H1 (cell line): ENCODE measurements at regions not wholly inside any gene's neighbourhood (a gene's known extent, or its start where the extent isn't known, plus 50 kb on each side); places are given as distances from the start of the nearest gene placed in this dataset.

Source experiments
- CTCF ChIA-PET: fragments of 300-600 bp; sonication (Branson Sonifier 250); formaldehyde crosslinking; loops from one replicate; lab custom pipeline; 2021; ENCODE audit not compliant: partially characterized antibody; lab: Charles Lee
- POLR2A ChIA-PET: fragments of 300-600 bp; sonication (Branson Sonifier 250); formaldehyde crosslinking; loops from one replicate; lab custom pipeline; 2021; ENCODE audit warnings: inconsistent platforms; ENCODE audit not compliant: partially characterized antibody; lab: Charles Lee
- DNase-seq, 2 experiments: peaks; one replicate each; pipeline versions ENCODE4 v3.0.0 to v3.0.0-alpha.2; 2010 to 2022; ENCODE audit warnings: low spot score in 2 of 2, low read depth in 1 of 2, mixed read lengths in 1 of 2
- FAIRE-seq: peaks from 2 replicates; lab custom pipeline; 2011; peaks lifted over from hg19 to GRCh38; lab: Jason Lieb, UNC
- H2AFZ ChIP-seq: 2 replicates; pipeline ENCODE4 v1.8.1; 2012; ENCODE audit warnings: low read length, inconsistent platforms
- H2AK5ac ChIP-seq: 2 replicates; pipeline ENCODE4 v1.6.1; 2013; ENCODE audit warnings: low read depth, low read length
- H2BK120ac ChIP-seq: replicated peaks from 2 replicates; pipeline ENCODE3; 2013; ENCODE audit warnings: low read depth, low read length, inconsistent platforms
- H2BK12ac ChIP-seq: 2 replicates; pipeline ENCODE4 v1.6.1; 2013; ENCODE audit warnings: low read depth, low read length
- H2BK15ac ChIP-seq: 2 replicates; pipeline ENCODE4 v1.6.1; 2013; ENCODE audit warnings: low read length
- H2BK20ac ChIP-seq: 2 replicates; pipeline ENCODE4 v1.6.1; 2013; ENCODE audit warnings: low read length
- H2BK5ac ChIP-seq: 2 replicates; pipeline ENCODE4 v1.6.1; 2013; ENCODE audit warnings: low read depth, low read length
- H3K14ac ChIP-seq: 2 replicates; pipeline ENCODE4 v1.6.1; 2013; ENCODE audit warnings: inconsistent platforms; ENCODE audit not compliant: insufficient read length
- H3K18ac ChIP-seq: 2 replicates; pipeline ENCODE4 v1.6.1; 2013; ENCODE audit warnings: low read length; ENCODE audit errors: extremely low read depth
- H3K23ac ChIP-seq: 2 replicates; pipeline ENCODE4 v1.6.1; 2013; ENCODE audit warnings: inconsistent platforms; ENCODE audit not compliant: insufficient read length
- H3K23me2 ChIP-seq: 2 replicates; pipeline ENCODE4 v1.6.1; 2013; ENCODE audit warnings: low read depth, low read length
- H3K27ac ChIP-seq: 2 replicates; pipeline ENCODE4 v1.6.1; 2011; ENCODE audit warnings: low read depth, low read length, inconsistent platforms
- H3K27me3 ChIP-seq, 4 experiments: replicated peaks in 1 of 4; 1 replicate in 1 of 4; 2 replicates in 3 of 4; pipeline versions ENCODE4 v1.6.1 to v1.8.1; 2011 to 2013; ENCODE audit warnings: low read length in 3 of 4, mild to moderate bottlenecking in 3 of 4, inconsistent platforms in 2 of 4, mixed read lengths in 2 of 4, moderate library complexity in 1 of 4; ENCODE audit not compliant: control insufficient read depth in 3 of 4, insufficient read depth in 3 of 4; ENCODE audit errors: extremely low read depth in 1 of 4
- H3K36me3 ChIP-seq, 4 experiments: 2 replicates each; pipeline versions ENCODE4 v1.6.1 to v1.8.1; 2011 to 2013; ENCODE audit warnings: mild to moderate bottlenecking in 4 of 4, low read length in 3 of 4, moderate library complexity in 2 of 4, control low read depth in 1 of 4, inconsistent platforms in 1 of 4; ENCODE audit not compliant: insufficient read depth in 4 of 4, control insufficient read depth in 2 of 4
- H3K4ac ChIP-seq: replicated peaks from 2 replicates; pipeline ENCODE3; 2013; ENCODE audit warnings: low read length, low read depth, mixed read lengths, inconsistent platforms; ENCODE audit not compliant: insufficient read length
- H3K4me1 ChIP-seq, 4 experiments: replicated peaks in 1 of 4; 1 replicate in 1 of 4; 2 replicates in 3 of 4; pipeline versions ENCODE4 v1.6.1 to v1.8.1; 2011 to 2013; ENCODE audit warnings: low read length in 3 of 4, inconsistent platforms in 2 of 4, mixed read lengths in 1 of 4; ENCODE audit not compliant: insufficient read depth in 4 of 4, control insufficient read depth in 3 of 4
- H3K4me2 ChIP-seq, 2 experiments: 2 replicates each; pipeline versions ENCODE4 v1.6.1 to v1.8.1; 2011 to 2013; ENCODE audit warnings: low read depth in 2 of 2, low read length in 2 of 2, control low read depth in 1 of 2, inconsistent platforms in 1 of 2, mild to moderate bottlenecking in 1 of 2; ENCODE audit not compliant: insufficient read depth in 1 of 2
- H3K4me3 ChIP-seq, 4 experiments: fragments of 200-600, 300-600 bp in 1 of 4; sonication (generic), shearing (Covaris generic), sonication (Bioruptor Twin) in 1 of 4; 2 replicates each; pipeline versions ENCODE4 v1.5.1 to v1.8.1; 2011 to 2016; ENCODE audit warnings: low read length in 4 of 4, low read depth in 3 of 4, control low read depth in 2 of 4, inconsistent platforms in 2 of 4, mild to moderate bottlenecking in 2 of 4, mixed read lengths in 1 of 4, moderate library complexity in 1 of 4; ENCODE audit not compliant: insufficient read depth in 2 of 4; ENCODE audit errors: extremely low read depth in 1 of 4
- H3K56ac ChIP-seq: replicated peaks from 2 replicates; pipeline ENCODE3; 2013; ENCODE audit warnings: low read depth, mild to moderate bottlenecking, mixed read lengths, low read length, inconsistent platforms; ENCODE audit not compliant: insufficient read length
- H3K79me1 ChIP-seq: 2 replicates; pipeline ENCODE4 v1.6.1; 2013; ENCODE audit warnings: low read depth, low read length, control low read depth
- H3K79me2 ChIP-seq, 2 experiments: 2 replicates each; pipeline versions ENCODE4 v1.6.1 to v1.8.1; 2012 to 2013; ENCODE audit warnings: low read length in 2 of 2, mild to moderate bottlenecking in 2 of 2, inconsistent platforms in 1 of 2; ENCODE audit not compliant: insufficient read depth in 2 of 2, control insufficient read depth in 1 of 2
- H3K9ac ChIP-seq, 4 experiments: replicated peaks in 1 of 4; 1 replicate in 1 of 4; 2 replicates in 3 of 4; pipeline versions ENCODE4 v1.6.1 to v1.8.1; 2011 to 2013; ENCODE audit warnings: low read depth in 3 of 4, low read length in 3 of 4, control low read depth in 2 of 4, mild to moderate bottlenecking in 2 of 4, moderate library complexity in 2 of 4, inconsistent platforms in 1 of 4; ENCODE audit errors: extremely low read depth in 1 of 4
- H3K9me3 ChIP-seq, 2 experiments: 2 replicates each; pipeline versions ENCODE4 v1.6.1 to v1.8.1; 2012 to 2013; ENCODE audit warnings: mild to moderate bottlenecking in 2 of 2, moderate library complexity in 2 of 2, control low read depth in 1 of 2, inconsistent platforms in 1 of 2, low read depth in 1 of 2, low read length in 1 of 2, mixed read lengths in 1 of 2; ENCODE audit not compliant: insufficient read depth in 2 of 2
- H4K20me1 ChIP-seq, 2 experiments: replicated peaks in 1 of 2; 2 replicates each; pipeline versions ENCODE3 to v1.8.1; 2011 to 2013; ENCODE audit warnings: inconsistent platforms in 2 of 2, low read length in 2 of 2, mild to moderate bottlenecking in 1 of 2; ENCODE audit not compliant: insufficient read depth in 2 of 2, control insufficient read depth in 1 of 2
- H4K5ac ChIP-seq: 2 replicates; pipeline ENCODE4 v1.6.1; 2013; ENCODE audit warnings: low read length, low read depth, mixed read lengths, inconsistent platforms; ENCODE audit not compliant: insufficient read length
- H4K8ac ChIP-seq: 2 replicates; pipeline ENCODE4 v1.8.0; 2013; ENCODE audit warnings: mild to moderate bottlenecking, moderate library complexity, low read length, inconsistent platforms; ENCODE audit not compliant: insufficient read depth; ENCODE audit errors: extremely low read depth
- H4K91ac ChIP-seq: replicated peaks from 2 replicates; pipeline ENCODE3; 2013; ENCODE audit warnings: low read length, mixed read lengths, inconsistent platforms; ENCODE audit not compliant: insufficient read length
- ATF3 ChIP-seq: IDR thresholded peaks from 2 replicates; pipeline ENCODE4 v1.6.1; 2011; ENCODE audit warnings: low read depth, mild to moderate bottlenecking, low read length; ENCODE audit not compliant: insufficient read depth
- CHD1 ChIP-seq: IDR thresholded peaks from 2 replicates; pipeline ENCODE4 v1.6.1; 2012; ENCODE audit warnings: low read depth, low read length, improper control_type of control experiment
- CREB1 ChIP-seq: IDR thresholded peaks from 2 replicates; pipeline ENCODE4 v1.6.1; 2012; ENCODE audit warnings: inconsistent platforms
- JUND ChIP-seq: IDR thresholded peaks from 2 replicates; pipeline ENCODE4 v1.6.1; 2011; ENCODE audit warnings: mild to moderate bottlenecking, improper control_type of control experiment, low read length
- MAX ChIP-seq: IDR thresholded peaks from 2 replicates; pipeline ENCODE4 v1.6.1; 2012; ENCODE audit warnings: inconsistent platforms
- PHF8 ChIP-seq: fragments of 200-600 bp; sonication (generic); conservative IDR thresholded peaks from 2 replicates; pipeline ENCODE4 v1.7.1; 2012; ENCODE audit warnings: low read depth, mild to moderate bottlenecking, inconsistent platforms, low read length, moderate library complexity
- POLR2A ChIP-seq, 2 experiments: IDR thresholded peaks; 1 replicate in 1 of 2; 2 replicates in 1 of 2; pipeline ENCODE4 v1.6.1; 2011; ENCODE audit warnings: low read depth in 2 of 2, low read length in 2 of 2, mild to moderate bottlenecking in 2 of 2; ENCODE audit errors: control extremely low read depth in 1 of 2
- POU5F1 ChIP-seq: IDR thresholded peaks from 2 replicates; pipeline ENCODE4 v1.6.1; 2011; ENCODE audit warnings: low read depth, mild to moderate bottlenecking, low read length, moderate library complexity
- RBBP5 ChIP-seq: IDR thresholded peaks from 2 replicates; pipeline ENCODE4 v1.7.1; 2012; ENCODE audit warnings: low read depth, mild to moderate bottlenecking, inconsistent platforms, low read length, moderate library complexity, borderline replicate concordance
- SAP30 ChIP-seq: fragments of 300-600 bp; sonication (generic); IDR thresholded peaks from 2 replicates; pipeline ENCODE4 v1.7.1; 2012; ENCODE audit warnings: low read length, moderate library complexity, mild to moderate bottlenecking, inconsistent platforms; ENCODE audit not compliant: insufficient read depth, insufficient replicate concordance
- SP1 ChIP-seq: IDR thresholded peaks from 2 replicates; pipeline ENCODE4 v1.6.1; 2011; ENCODE audit warnings: low read depth, low read length
- SP2 ChIP-seq: IDR thresholded peaks from 2 replicates; pipeline ENCODE4 v1.6.1; 2012; ENCODE audit warnings: mild to moderate bottlenecking, low read length, inconsistent platforms
- ZNF274 ChIP-seq: IDR thresholded peaks from 2 replicates; pipeline ENCODE4 v1.7.0; 2012; ENCODE audit warnings: low read length, borderline replicate concordance; ENCODE audit errors: extremely low read depth
- WGBS, 2 experiments: shearing (Covaris generic) in 1 of 2; methylation state at CpG; one replicate each; pipeline versions ENCODE4 v1.1.6 to v1.1.7; 2013 to 2015; ENCODE audit warnings: low lambda C conversion rate in 2 of 2, mixed read lengths in 2 of 2, inconsistent platforms in 1 of 2, low coverage in 1 of 2, missing lambda C conversion rate in 1 of 2; ENCODE audit not compliant: insufficient replicate concordance in 2 of 2, insufficient coverage in 1 of 2, insufficient read length in 1 of 2; ENCODE audit errors: extremely low coverage in 1 of 2, missing lambda C conversion rate in 1 of 2; 5-methylcytosine and 5-hydroxymethylcytosine counted together

- H3K23ac ChIP-seq: no peak overlapping the region
- H3K4me2 ChIP-seq: no peak overlapping the region
- no peaks in the 10 kb centered on the region for H3K79me2 ChIP-seq
- H4K20me1 ChIP-seq: no peaks in the 10 kb centered on the region
- no peaks in the 10 kb centered on the region; the same call in 1 of the 2 replicates for H3K23me2 ChIP-seq
- no peak overlapping the region for H3K56ac ChIP-seq
- no peak overlapping the region for H3K27ac ChIP-seq
- no peak overlapping the region for H4K5ac ChIP-seq
- no peak overlapping the region for H3K4ac ChIP-seq
- H2BK12ac ChIP-seq: no peak overlapping the region
- H3K18ac ChIP-seq: no peak overlapping the region
- ChIA-PET CTCF (interaction anchor here (0.7 kb wide), 2 partner anchors 21 to 991 kb away, joined by 4 read pairs; no protein-coding TSS in a partner anchor), POLR2A (no interaction called here)
- DNase-seq: no peak
- WGBS, 2 experiments: 92% methylated on average over 3 of the region's 3 CpGs; no CpG with 5 or more reads in 1 of the 2 experiments
- no peak overlapping the region for H2AK5ac ChIP-seq
- no peak overlapping the region for H2BK120ac ChIP-seq
- H3K9me3 ChIP-seq: no peaks in the 10 kb centered on the region
- H3K9ac ChIP-seq: no peak overlapping the region
- H2AFZ ChIP-seq: no peak overlapping the region
- no peak overlapping the region for H3K4me3 ChIP-seq
- no peak overlapping the region for H2BK5ac ChIP-seq
- no peak overlapping the region for H2BK15ac ChIP-seq
- H3K36me3 ChIP-seq: no peaks in the 10 kb centered on the region
- peaks cover 0 to 6% (median 3%) of the 10 kb centered on the region in 4 experiments; a peak in 2 of 7 replicates for H3K4me1 ChIP-seq
- FAIRE-seq: no peak
- no peaks in the 10 kb centered on the region for H3K79me1 ChIP-seq
- no peak overlapping the region for H3K14ac ChIP-seq
- no peak overlapping the region for H4K8ac ChIP-seq
- no peak overlapping the region for H4K91ac ChIP-seq
- no peak overlapping the region for H2BK20ac ChIP-seq
- H3K27me3 ChIP-seq: no peaks in the 10 kb centered on the region
- no peak for TF ChIP-seq POLR2A (IDR thresholded peaks at IDR 0.05; ENCODE audit: control extremely low read depth in 1 of 2, low read depth in 2 of 2, low read length in 2 of 2)
- TF ChIP-seq CREB1: no peak
- TF ChIP-seq SP2: no peak
- no peak for TF ChIP-seq RBBP5
- TF ChIP-seq SAP30: no peak
- no peak for TF ChIP-seq POU5F1
- no peak for TF ChIP-seq CHD1
- no peak for TF ChIP-seq ATF3
- TF ChIP-seq ZNF274: no peak
- no peak for TF ChIP-seq JUND
- no peak for TF ChIP-seq PHF8
- no peak for TF ChIP-seq SP1
- TF ChIP-seq MAX: no peak
Measured at GRCh38 chr6:9484091-9484490, 930.8 kb downstream of the TFAP2A start.
